SK-N-SH treated with all-trans-retinoic acid at 6 μM for 48 hours (cell line): ENCODE measurements at regions not wholly inside any gene's neighbourhood (a gene's known extent, or its start where the extent isn't known, plus 50 kb on each side); places are given as distances from the start of the nearest gene placed in this dataset.

Experiments used
- ATAC-seq: fragments of 200-7000 bp; cut with Tn5 transposase; 3 replicates; pipeline ENCODE4 v1.9.1; 2020; ENCODE audit warnings: mild to moderate bottlenecking, moderate library complexity
- ARNTL ChIP-seq: fragments of 450-650 bp; formaldehyde crosslinking; IDR thresholded peaks from 2 replicates; pipeline ENCODE4 v1.5.0; 2020; ENCODE audit warnings: low read depth, mild to moderate bottlenecking, moderate library complexity, borderline replicate concordance
- CREB5 ChIP-seq: fragments of 250-450 bp; sonication (Bioruptor Pico); IDR thresholded peaks from 2 replicates; pipeline ENCODE4 v1.5.1; 2020; ENCODE audit warnings: low read depth, mild to moderate bottlenecking, moderate library complexity
- CSDC2 ChIP-seq: fragments of 250-450 bp; sonication (Bioruptor Pico); IDR thresholded peaks from 2 replicates; pipeline ENCODE4 v1.5.0; 2020; ENCODE audit warnings: mild to moderate bottlenecking, moderate library complexity
- CSRNP3 ChIP-seq: fragments of 250-450 bp; sonication (Bioruptor Pico); IDR thresholded peaks from 2 replicates; pipeline ENCODE4 v1.5.1; 2021; ENCODE audit warnings: mild to moderate bottlenecking, moderate library complexity
- ESRRG ChIP-seq: fragments of 250-450 bp; sonication (Bioruptor Pico); IDR thresholded peaks from 2 replicates; pipeline ENCODE4 v1.6.1; 2021; ENCODE audit warnings: mild to moderate bottlenecking
- GLIS3 ChIP-seq: fragments of 250-450 bp; sonication (Bioruptor Pico); IDR thresholded peaks from 2 replicates; pipeline ENCODE4 v1.5.0; 2020; ENCODE audit warnings: mild to moderate bottlenecking, moderate library complexity
- ISL1 ChIP-seq: fragments of 250-450 bp; sonication (Bioruptor Pico); IDR thresholded peaks from 2 replicates; pipeline ENCODE4 v2.1.2; 2022; ENCODE audit warnings: mild to moderate bottlenecking, moderate library complexity
- OSR1 ChIP-seq: fragments of 250-450 bp; sonication (Bioruptor Pico); IDR thresholded peaks from 2 replicates; pipeline ENCODE4 v1.8.0; 2022; ENCODE audit warnings: moderate library complexity, mild to moderate bottlenecking, inconsistent platforms
- POU6F1 ChIP-seq: fragments of 250-450 bp; sonication (Bioruptor Pico); IDR thresholded peaks from 2 replicates; pipeline ENCODE4 v1.8.0; 2021; ENCODE audit warnings: low read depth, mild to moderate bottlenecking, moderate library complexity, borderline replicate concordance
- PPARA ChIP-seq: fragments of 250-450 bp; sonication (Bioruptor Pico); IDR thresholded peaks from 2 replicates; pipeline ENCODE4 v1.5.0; 2020; ENCODE audit warnings: mild to moderate bottlenecking, borderline replicate concordance
- RARB ChIP-seq: fragments of 250-450 bp; sonication (Bioruptor Pico); IDR thresholded peaks from 2 replicates; pipeline ENCODE4 v1.8.0; 2021; ENCODE audit warnings: mild to moderate bottlenecking, moderate library complexity
- SNAI2 ChIP-seq: fragments of 250-450 bp; sonication (Bioruptor Pico); IDR thresholded peaks from 2 replicates; pipeline ENCODE4 v1.5.0; 2020; ENCODE audit warnings: mild to moderate bottlenecking, moderate library complexity
- TCF4 ChIP-seq: fragments of 250-450 bp; sonication (Bioruptor Pico); IDR thresholded peaks from 2 replicates; pipeline ENCODE4 v1.8.0; 2021; ENCODE audit warnings: mild to moderate bottlenecking, moderate library complexity, borderline replicate concordance
- TOX ChIP-seq: fragments of 250-450 bp; sonication (Bioruptor Pico); IDR thresholded peaks from 2 replicates; pipeline ENCODE4 v1.8.0; 2021; ENCODE audit warnings: mild to moderate bottlenecking, moderate library complexity, borderline replicate concordance
- TSHZ2 ChIP-seq: fragments of 250-450 bp; sonication (Bioruptor Pico); IDR thresholded peaks from 2 replicates; pipeline ENCODE4 v1.5.0; 2020; ENCODE audit warnings: mild to moderate bottlenecking, moderate library complexity
- ZC3H10 ChIP-seq: fragments of 250-450 bp; sonication (Bioruptor Pico); IDR thresholded peaks from 2 replicates; pipeline ENCODE4 v1.5.1; 2021; ENCODE audit warnings: mild to moderate bottlenecking, moderate library complexity
- ZFP3 ChIP-seq: fragments of 250-450 bp; sonication (Bioruptor Pico); IDR thresholded peaks from 2 replicates; pipeline ENCODE4 v1.5.0; 2020; ENCODE audit warnings: mild to moderate bottlenecking, moderate library complexity
- ZFP30 ChIP-seq: fragments of 450-650 bp; formaldehyde crosslinking; IDR thresholded peaks from 2 replicates; pipeline ENCODE4 v1.5.0; 2022; ENCODE audit warnings: mild to moderate bottlenecking, moderate library complexity
- ZNF565 ChIP-seq: fragments of 450-650 bp; formaldehyde crosslinking; conservative IDR thresholded peaks from 2 replicates; pipeline ENCODE4 v1.5.0; 2020; ENCODE audit warnings: low read depth, mild to moderate bottlenecking, moderate library complexity
- ZNF70 ChIP-seq: fragments of 450-650 bp; formaldehyde crosslinking; IDR thresholded peaks from 2 replicates; pipeline ENCODE4 v1.5.0; 2020; ENCODE audit warnings: mild to moderate bottlenecking, moderate library complexity
- ZNF8 ChIP-seq: fragments of 450-650 bp; formaldehyde crosslinking; IDR thresholded peaks from 2 replicates; pipeline ENCODE4 v1.5.0; 2020; ENCODE audit warnings: mild to moderate bottlenecking, moderate library complexity

GRCh38 chr5:57710126-57710525 is 227.5 kb upstream of the ACTBL2 start:
- no peak for ATAC-seq
- TF ChIP-seq ZFP3 (CRISPR knock-in tag) (no peak), ZNF70 (CRISPR knock-in tag) (no peak)
- TF ChIP-seq, all 23 proteins: peak for 0

GRCh38 chr5:57705769-57706168 is 223.2 kb upstream of the ACTBL2 start:
- no peak for ATAC-seq
- no peak for TF ChIP-seq TOX (CRISPR knock-in tag)
- no peak for TF ChIP-seq ARNTL
- no peak for TF ChIP-seq CSRNP3 (CRISPR knock-in tag)
- no peak for TF ChIP-seq TSHZ2 (CRISPR knock-in tag)
- no peak for TF ChIP-seq ZNF8 (CRISPR knock-in tag)
- no peak for TF ChIP-seq PPARA (CRISPR knock-in tag)
- no peak for TF ChIP-seq TCF4 (CRISPR knock-in tag)
- TF ChIP-seq CSDC2 (CRISPR knock-in tag) = no peak
- TF ChIP-seq CREB5 (CRISPR knock-in tag) = no peak
- no peak for TF ChIP-seq OSR1
- TF ChIP-seq POU6F1 (CRISPR knock-in tag) = no peak
- no peak for TF ChIP-seq ZFP3 (CRISPR knock-in tag)

GRCh38 chr5:57703721-57704120 is 221.1 kb upstream of the ACTBL2 start:
- no peak for TF ChIP-seq ISL1
- TF ChIP-seq TOX (CRISPR knock-in tag) = no peak
- no peak for TF ChIP-seq ZNF8 (CRISPR knock-in tag)
- TF ChIP-seq ZC3H10 (CRISPR knock-in tag) = no peak
- TF ChIP-seq RARB (CRISPR knock-in tag) = no peak
- no peak for TF ChIP-seq ESRRG (CRISPR knock-in tag)
- no peak for TF ChIP-seq TCF4 (CRISPR knock-in tag)
- TF ChIP-seq ZNF70 (CRISPR knock-in tag) = no peak
- no peak for TF ChIP-seq ZFP30 (CRISPR knock-in tag)
- no peak for TF ChIP-seq ZNF565 (CRISPR knock-in tag)
- no peak for TF ChIP-seq POU6F1 (CRISPR knock-in tag)
- TF ChIP-seq SNAI2 (CRISPR knock-in tag) = no peak
- ATAC-seq = no peak

GRCh38 chr5:57700484-57700883 is 217.9 kb upstream of the ACTBL2 start:
- no peak for TF ChIP-seq ESRRG (CRISPR knock-in tag)
- no peak for TF ChIP-seq PPARA (CRISPR knock-in tag)
- no peak for TF ChIP-seq GLIS3 (CRISPR knock-in tag)
- no peak for TF ChIP-seq CREB5 (CRISPR knock-in tag)
- ATAC-seq = no peak
